IMR-90 (cell line): ENCODE measurements at regions not wholly inside any gene's neighbourhood (a gene's known extent, or its start where the extent isn't known, plus 50 kb on each side); places are given as distances from the start of the nearest gene placed in this dataset.

Experiments
- ATAC-seq: fragments of 200-7000 bp; cut with Tn5 transposase; 2 replicates; pipeline ENCODE4 v1.9.1; 2020; ENCODE audit warnings: low read depth, mild to moderate bottlenecking, moderate library complexity
- BruUV-seq: library from RNA; stranded (reverse); fragments of 400-500 nt; replicated peaks from 2 replicates; lab custom pipeline; 2021; lab: Mats Ljungman, UMichigan
- CTCF ChIA-PET: fragments of 300-600 bp; formaldehyde crosslinking; extraction: SDS; loops from one replicate; lab custom pipeline; 2021; ENCODE audit warnings: antibody characterized with exemption; lab: Yijun Ruan, JAX
- POLR2A ChIA-PET: fragments of 300-600 bp; sonication (Branson Sonifier 250); formaldehyde crosslinking; loops from one replicate; lab custom pipeline; 2022; ENCODE audit warnings: antibody characterized with exemption; ENCODE audit not compliant: unreplicated experiment; lab: Charles Lee
- DNase-seq: peaks from one replicate; pipeline ENCODE4 v3.0.0; 2013
- H2AFZ ChIP-seq: replicated peaks from 2 replicates; pipeline ENCODE3; 2013; ENCODE audit warnings: low read length, mild to moderate bottlenecking; ENCODE audit not compliant: poor library complexity
- H2AK5ac ChIP-seq: 2 replicates; pipeline ENCODE4 v1.6.1; 2013; ENCODE audit warnings: low read depth, low read length, inconsistent platforms
- H2AK9ac ChIP-seq: replicated peaks from 2 replicates; pipeline ENCODE3; 2013; ENCODE audit warnings: mild to moderate bottlenecking, low read depth, low read length, moderate library complexity; ENCODE audit not compliant: poor library complexity
- H2BK120ac ChIP-seq: 2 replicates; pipeline ENCODE4 v1.6.1; 2013; ENCODE audit warnings: low read depth, low read length, inconsistent platforms
- H2BK15ac ChIP-seq: 3 replicates; pipeline ENCODE4 v1.6.1; 2013; ENCODE audit warnings: low read depth, low read length, inconsistent platforms
- H2BK20ac ChIP-seq: 2 replicates; pipeline ENCODE4 v1.6.1; 2013; ENCODE audit warnings: low read depth, mild to moderate bottlenecking, inconsistent platforms, low read length, moderate library complexity
- H2BK5ac ChIP-seq: 2 replicates; pipeline ENCODE4 v1.6.1; 2013; ENCODE audit warnings: mild to moderate bottlenecking, low read depth, low read length, inconsistent platforms; ENCODE audit not compliant: poor library complexity, severe bottlenecking
- H3K14ac ChIP-seq: replicated peaks from 2 replicates; pipeline ENCODE4 v1.6.1; 2013; ENCODE audit warnings: low read depth, low read length, inconsistent platforms
- H3K18ac ChIP-seq: 2 replicates; pipeline ENCODE4 v1.6.1; 2013; ENCODE audit warnings: low read depth, low read length, control low read depth
- H3K23ac ChIP-seq: 2 replicates; pipeline ENCODE4 v1.6.1; 2013; ENCODE audit warnings: low read depth, low read length, inconsistent platforms
- H3K27ac ChIP-seq: 2 replicates; pipeline ENCODE4 v1.5.1; 2013; ENCODE audit warnings: mild to moderate bottlenecking, control low read depth, low read length; ENCODE audit not compliant: insufficient read depth
- H3K27me3 ChIP-seq: 2 replicates; pipeline ENCODE4 v1.6.1; 2013; ENCODE audit warnings: low read length; ENCODE audit not compliant: control insufficient read depth, insufficient read depth
- H3K36me3 ChIP-seq: 2 replicates; pipeline ENCODE4 v1.6.1; 2013; ENCODE audit warnings: low read length, mixed read lengths; ENCODE audit not compliant: control insufficient read depth, insufficient read depth
- H3K4ac ChIP-seq: 2 replicates; pipeline ENCODE4 v1.6.1; 2013; ENCODE audit warnings: low read depth, low read length, inconsistent platforms
- H3K4me1 ChIP-seq: 2 replicates; pipeline ENCODE4 v1.6.1; 2013; ENCODE audit warnings: low read length, mixed read lengths; ENCODE audit not compliant: control insufficient read depth, insufficient read depth
- H3K4me2 ChIP-seq: 2 replicates; pipeline ENCODE4 v1.6.1; 2013; ENCODE audit warnings: low read depth, mild to moderate bottlenecking, control low read depth, low read length, moderate library complexity
- H3K4me3 ChIP-seq: 2 replicates; pipeline ENCODE4 v1.5.1; 2013; ENCODE audit warnings: low read depth, mild to moderate bottlenecking, control low read depth, low read length, moderate library complexity; ENCODE audit not compliant: insufficient read depth
- H3K56ac ChIP-seq: 2 replicates; pipeline ENCODE4 v1.6.1; 2013; ENCODE audit warnings: low read length, inconsistent platforms; ENCODE audit not compliant: insufficient read depth; ENCODE audit errors: extremely low read depth
- H3K79me1 ChIP-seq, 2 experiments: 2 replicates each; pipeline ENCODE4 v1.6.1; 2013; ENCODE audit warnings: low read length in 2 of 2, inconsistent platforms in 1 of 2, low read depth in 1 of 2
- H3K9ac ChIP-seq: 2 replicates; pipeline ENCODE4 v1.6.1; 2013; ENCODE audit warnings: low read depth, low read length, control low read depth
- H3K9me1 ChIP-seq: 2 replicates; pipeline ENCODE4 v1.6.1; 2013; ENCODE audit warnings: low read length, inconsistent platforms; ENCODE audit not compliant: insufficient read depth
- H3K9me3 ChIP-seq: 2 replicates; pipeline ENCODE4 v1.6.1; 2013; ENCODE audit warnings: low read length; ENCODE audit not compliant: control insufficient read depth, insufficient read depth
- H4K20me1 ChIP-seq: 2 replicates; pipeline ENCODE4 v1.6.1; 2013; ENCODE audit warnings: low read length, inconsistent platforms; ENCODE audit not compliant: insufficient read depth
- H4K5ac ChIP-seq: 2 replicates; pipeline ENCODE4 v1.6.1; 2013; ENCODE audit warnings: mild to moderate bottlenecking, low read depth, low read length, control low read depth
- H4K8ac ChIP-seq, 2 experiments: 2 replicates each; pipeline ENCODE4 v1.6.1; 2013; ENCODE audit warnings: low read depth in 2 of 2, low read length in 2 of 2, control low read depth in 1 of 2, inconsistent platforms in 1 of 2
- H4K91ac ChIP-seq: 2 replicates; pipeline ENCODE4 v1.6.1; 2013; ENCODE audit warnings: low read depth, low read length, inconsistent platforms; ENCODE audit not compliant: insufficient read depth
- BHLHE40 ChIP-seq: fragments of 150-350 bp; IDR thresholded peaks from 2 replicates; pipeline ENCODE4 v1.6.1; 2016; ENCODE audit warnings: mild to moderate bottlenecking, low read depth, low read length
- CEBPB ChIP-seq: IDR thresholded peaks from 2 replicates; pipeline ENCODE4 v1.6.1; 2012; ENCODE audit warnings: low read depth, low read length, improper control_type of control experiment
- CHD1 ChIP-seq: IDR thresholded peaks from 2 replicates; pipeline ENCODE4 v1.6.1; 2012; ENCODE audit warnings: low read depth, low read length, improper control_type of control experiment
- CTCF ChIP-seq: conservative IDR thresholded peaks from 2 replicates; pipeline ENCODE4 v1.5.1; 2012; ENCODE audit warnings: mild to moderate bottlenecking, low read depth, low read length, improper control_type of control experiment
- FOS ChIP-seq: fragments of 150-350 bp; IDR thresholded peaks from 2 replicates; pipeline ENCODE4 v1.6.1; 2016; ENCODE audit warnings: low read depth, low read length
- MAZ ChIP-seq: IDR thresholded peaks from 2 replicates; pipeline ENCODE4 v1.6.1; 2012; ENCODE audit warnings: low read depth, mild to moderate bottlenecking, low read length, improper control_type of control experiment, moderate library complexity, borderline replicate concordance
- NFE2L2 ChIP-seq: fragments of 150-350 bp; IDR thresholded peaks from 2 replicates; pipeline ENCODE4 v1.6.1; 2016; ENCODE audit warnings: low read depth, mild to moderate bottlenecking, low read length
- POLR2A ChIP-seq: IDR thresholded peaks from 2 replicates; pipeline ENCODE4 v1.6.1; 2012; ENCODE audit warnings: mild to moderate bottlenecking, low read depth, low read length
- RAD21 ChIP-seq: IDR thresholded peaks from 2 replicates; pipeline ENCODE4 v1.6.1; 2012; ENCODE audit warnings: low read length, improper control_type of control experiment
- RCOR1 ChIP-seq: IDR thresholded peaks from 2 replicates; pipeline ENCODE4 v1.6.1; 2012; ENCODE audit warnings: mild to moderate bottlenecking, low read length, improper control_type of control experiment; ENCODE audit not compliant: insufficient replicate concordance
- RFX5 ChIP-seq: IDR thresholded peaks from 2 replicates; pipeline ENCODE4 v1.8.0; 2012; ENCODE audit warnings: low read depth, mild to moderate bottlenecking, low read length, moderate library complexity
- SMC3 ChIP-seq: fragments of 150-350 bp; IDR thresholded peaks from 2 replicates; pipeline ENCODE4 v1.6.1; 2016; ENCODE audit warnings: low read depth, mild to moderate bottlenecking, antibody characterized with exemption, low read length, moderate library complexity
- WGBS, 2 experiments: methylation state at CpG; one replicate each; pipeline versions ENCODE4 v1.1.5 to v1.1.7; 2013; ENCODE audit warnings: missing lambda C conversion rate in 2 of 2; ENCODE audit not compliant: insufficient read length in 1 of 2; ENCODE audit errors: extremely low coverage in 2 of 2; 5-methylcytosine and 5-hydroxymethylcytosine counted together
- dilution Hi-C: fragments of 300-500 bp; cut with HindIII; formaldehyde crosslinking; loops from one replicate; pipeline ENCODE4 v1.14.3; 2018; ENCODE audit warnings: low sequenced_read_pairs; ENCODE audit not compliant: unreplicated experiment
- in situ Hi-C: fragments of 300-500 bp; cut with MboI; formaldehyde crosslinking; loops from 3 replicates; pipeline ENCODE4 v1.14.3; 2019; ENCODE audit warnings: low sequenced_read_pairs, inconsistent platforms, mixed read lengths
- intact Hi-C: fragments of 100-400 bp; cut with micrococcal nuclease; formaldehyde crosslinking; loops from 2 replicates; pipeline ENCODE4 v1.10.0; 2022
- TF ChIP-seq, protein P1 (sequence below): fragments of 150-350 bp; IDR thresholded peaks from 2 replicates; pipeline ENCODE4 v1.6.1; 2016; ENCODE audit warnings: low read depth, mild to moderate bottlenecking, low read length, moderate library complexity, borderline replicate concordance

DNA sequence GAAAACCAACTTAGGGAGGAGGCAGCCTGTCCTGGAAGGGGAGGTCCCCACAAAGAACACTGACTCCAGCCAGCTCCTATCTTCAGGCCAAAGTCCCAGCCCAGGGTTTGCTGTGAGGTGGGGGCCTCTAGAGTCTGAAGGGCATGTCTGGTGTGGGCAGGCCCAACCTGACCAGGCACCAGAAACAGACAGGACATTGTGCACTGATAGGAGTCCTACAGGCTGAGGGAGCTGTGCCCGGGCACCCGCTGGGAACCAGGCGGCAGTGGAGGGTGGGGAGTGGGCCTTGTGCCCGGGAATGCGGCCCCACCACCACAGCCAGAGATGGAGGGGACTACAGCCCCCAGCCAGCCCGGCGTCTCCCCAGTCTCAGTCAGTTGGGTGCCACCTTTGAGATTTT lies 161.4 kb downstream of the WNT7A start:
- DNase-seq (no peak), ATAC-seq (no peak)
- no peaks in the 10 kb centered on the region for H3K9me1 ChIP-seq
- H3K36me3 ChIP-seq = no peaks in the 10 kb centered on the region
- intact Hi-C loops = no loop called here
- WGBS, 2 experiments = 83% methylated on average over 3 of the region's 7 CpGs; no CpG with 5 or more reads in 1 of the 2 experiments
- no peak overlapping the region for H2BK20ac ChIP-seq
- H3K4ac ChIP-seq = no peak overlapping the region
- no peak overlapping the region for H3K18ac ChIP-seq
- H4K5ac ChIP-seq = no peak overlapping the region
- H2BK15ac ChIP-seq = no peak overlapping the region
- no peaks in the 10 kb centered on the region for H3K4me1 ChIP-seq
- no peak overlapping the region for H2BK5ac ChIP-seq
- H3K79me1 ChIP-seq = no peaks in the 10 kb centered on the region
- H3K23ac ChIP-seq = no peak overlapping the region
- no peak overlapping the region for H3K9ac ChIP-seq
- POLR2A ChIA-PET = no interaction called here
- peaks cover 4% of the 10 kb centered on the region; the same call in 1 of the 2 replicates for H3K9me3 ChIP-seq
- in situ Hi-C loops = no loop called here
- H2BK120ac ChIP-seq = no peak overlapping the region
- H2AFZ ChIP-seq = no peak overlapping the region
- no peak overlapping the region for H2AK9ac ChIP-seq
- no peak overlapping the region for H4K8ac ChIP-seq
- H3K4me3 ChIP-seq = no peak overlapping the region
- CTCF ChIA-PET = no interaction called here
- H3K27me3 ChIP-seq = no peaks in the 10 kb centered on the region
- H3K56ac ChIP-seq = no peak overlapping the region
- no peak overlapping the region for H4K91ac ChIP-seq
- dilution Hi-C loops = no loop called here
- no peak overlapping the region for H3K4me2 ChIP-seq
- no peak overlapping the region for H2AK5ac ChIP-seq
- H3K14ac ChIP-seq = no peak overlapping the region
- no peak overlapping the region for H3K27ac ChIP-seq
- no peak for TF ChIP-seq SMC3
- TF ChIP-seq CEBPB = no peak
- TF ChIP-seq CTCF = no peak
- TF ChIP-seq RAD21 = no peak
- no peak for TF ChIP-seq BHLHE40
- TF ChIP-seq POLR2A = no peak
- TF ChIP-seq, protein P1, sequence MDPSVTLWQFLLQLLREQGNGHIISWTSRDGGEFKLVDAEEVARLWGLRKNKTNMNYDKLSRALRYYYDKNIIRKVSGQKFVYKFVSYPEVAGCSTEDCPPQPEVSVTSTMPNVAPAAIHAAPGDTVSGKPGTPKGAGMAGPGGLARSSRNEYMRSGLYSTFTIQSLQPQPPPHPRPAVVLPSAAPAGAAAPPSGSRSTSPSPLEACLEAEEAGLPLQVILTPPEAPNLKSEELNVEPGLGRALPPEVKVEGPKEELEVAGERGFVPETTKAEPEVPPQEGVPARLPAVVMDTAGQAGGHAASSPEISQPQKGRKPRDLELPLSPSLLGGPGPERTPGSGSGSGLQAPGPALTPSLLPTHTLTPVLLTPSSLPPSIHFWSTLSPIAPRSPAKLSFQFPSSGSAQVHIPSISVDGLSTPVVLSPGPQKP = no peak
- no peak for TF ChIP-seq FOS
- no peak for TF ChIP-seq RCOR1
- TF ChIP-seq NFE2L2 = no peak
- no peak for TF ChIP-seq RFX5
- no peak for TF ChIP-seq MAZ
- no peak for TF ChIP-seq CHD1
- BruUV-seq = no TSS peak
- H4K20me1 ChIP-seq = no peaks in the 10 kb centered on the region
